ENCODE measurements at regions not wholly inside any gene's neighbourhood (a gene's known extent, or its start where the extent isn't known, plus 50 kb on each side); places are given as distances from the start of the nearest gene placed in this dataset.

GRCh38 chr1:213387380-213388015, 336.5 kb downstream of the RPS6KC1 start:
- no peak overlapping the region for H3K9ac ChIP-seq (ENCODE audit: low read length)
- Mint-ChIP-seq H3K4me1 (no peaks in the 10 kb centered on the region), H3K9me3 (ENCODE audit: insufficient read depth) (no peaks in the 10 kb centered on the region), H3K4me3 (no peak overlapping the region), H3K27me3 (peaks cover 3% of the 10 kb centered on the region), H3K27ac (no peak overlapping the region)
- H3K4me2 ChIP-seq (replicated peaks; ENCODE audit: low read depth, low read length, poor library complexity, severe bottlenecking), result no peak overlapping the region
- DNase-seq, result no peak
- H4K20me1 ChIP-seq (ENCODE audit: control insufficient read depth, insufficient read depth, low read length, poor library complexity, severe bottlenecking), result no peaks in the 10 kb centered on the region
- no peak for ATAC-seq (ENCODE audit: low read depth)
- H3K9me3 ChIP-seq (ENCODE audit: control extremely low read depth in 1 of 3, control insufficient read depth in 2 of 3, insufficient read depth in 1 of 3, low read length in 2 of 3), result peaks cover 0 to 16% (median 3%) of the 10 kb centered on the region in 3 donors
- no peaks in the 10 kb centered on the region for H3K79me2 ChIP-seq (ENCODE audit: control insufficient read depth, insufficient read depth, low read length)
- TF ChIP-seq EZH2 (IDR thresholded peaks at IDR 0.05; ENCODE audit: borderline replicate concordance, insufficient read depth, low read depth, low read length, poor library complexity, severe bottlenecking) (no peak), CTCF (IDR thresholded peaks at IDR 0.05) (no peak)
- ChIA-PET CTCF (no interaction called here), POLR2A (no interaction called here)
- H3K27ac ChIP-seq (ENCODE audit: low read length in 2 of 2), result no peak overlapping the region
- intact Hi-C loops (cut with micrococcal nuclease), result no loop called here
- no peaks in the 10 kb centered on the region for H3K4me1 ChIP-seq (ENCODE audit: control insufficient read depth in 2 of 2, insufficient read depth in 2 of 2, low read length in 2 of 2)
- peaks cover 0 to 3% (median 0%) of the 10 kb centered on the region in 4 experiments for H3K27me3 ChIP-seq (replicated peaks in 1 of 4; ENCODE audit: control extremely low read depth in 1 of 4, control insufficient read depth in 3 of 4, insufficient read depth in 4 of 4, low read length in 3 of 4)
- H3K4me3 ChIP-seq (ENCODE audit: control extremely low read depth in 1 of 5, extremely low read depth in 1 of 5, insufficient read depth in 1 of 5, low read depth in 2 of 5, low read length in 4 of 5), result no peak overlapping the region
- H3K36me3 ChIP-seq (replicated peaks in 1 of 2; ENCODE audit: control extremely low read depth in 1 of 2, control insufficient read depth in 1 of 2, extremely low read depth in 1 of 2, insufficient read depth in 2 of 2, low read length in 1 of 2), result no peaks in the 10 kb centered on the region
- WGBS (ENCODE audit: insufficient coverage), result no CpG with 5 or more reads among the region's 1 CpG
- no peak overlapping the region for H2AFZ ChIP-seq (ENCODE audit: insufficient read depth, low read depth, low read length, poor library complexity, severe bottlenecking)

- Histone ChIP-seq H3K36me3 (replicated peaks in 1 of 2; ENCODE audit: control extremely low read depth in 1 of 2, control insufficient read depth in 1 of 2, extremely low read depth in 1 of 2, insufficient read depth in 2 of 2, low read length in 1 of 2) (no peaks in the 10 kb centered on the region), H4K20me1 (ENCODE audit: control insufficient read depth, insufficient read depth, low read length, poor library complexity, severe bottlenecking) (no peaks in the 10 kb centered on the region), H3K4me1 (ENCODE audit: control insufficient read depth in 2 of 2, insufficient read depth in 2 of 2, low read length in 2 of 2) (no peaks in the 10 kb centered on the region), H3K9me3 (ENCODE audit: control extremely low read depth in 1 of 3, control insufficient read depth in 2 of 3, insufficient read depth in 1 of 3, low read length in 2 of 3) (peaks cover 0 to 12% (median 3%) of the 10 kb centered on the region in 3 donors), H3K4me2 (replicated peaks; ENCODE audit: low read depth, low read length, poor library complexity, severe bottlenecking) (no peak overlapping the region), H3K4me3 (ENCODE audit: control extremely low read depth in 1 of 5, extremely low read depth in 1 of 5, insufficient read depth in 1 of 5, low read depth in 2 of 5, low read length in 4 of 5) (no peak overlapping the region), H3K27me3 (replicated peaks in 1 of 4; ENCODE audit: control extremely low read depth in 1 of 4, control insufficient read depth in 3 of 4, insufficient read depth in 4 of 4, low read length in 3 of 4) (peaks cover 0 to 3% (median 0%) of the 10 kb centered on the region in 4 experiments), H3K27ac (ENCODE audit: low read length in 2 of 2) (no peak overlapping the region), H2AFZ (ENCODE audit: insufficient read depth, low read depth, low read length, poor library complexity, severe bottlenecking) (no peak overlapping the region), H3K79me2 (ENCODE audit: control insufficient read depth, insufficient read depth, low read length) (no peaks in the 10 kb centered on the region), H3K9ac (ENCODE audit: low read length) (no peak overlapping the region)
- CTCF ChIA-PET, result no interaction called here
- ATAC-seq (ENCODE audit: low read depth) (no peak), DNase-seq (no peak)
- POLR2A ChIA-PET, result no interaction called here
- Mint-ChIP-seq H3K4me1 (no peaks in the 10 kb centered on the region), H3K4me3 (no peak overlapping the region), H3K27ac (no peak overlapping the region), H3K9me3 (ENCODE audit: insufficient read depth) (no peaks in the 10 kb centered on the region), H3K27me3 (peaks cover 3% of the 10 kb centered on the region)
- intact Hi-C loops (cut with micrococcal nuclease), result no loop called here
- 91% methylated on average over 5 of the region's 7 CpGs for WGBS (ENCODE audit: insufficient coverage)
- no peak for TF ChIP-seq CTCF (IDR thresholded peaks at IDR 0.05)
Measured at GRCh38 chr1:213388199-213388598, 337.2 kb downstream of the RPS6KC1 start.

All from B cell (primary cell).